ENCODE measurements at regions not wholly inside any gene's neighbourhood (a gene's known extent, or its start where the extent isn't known, plus 50 kb on each side); places are given as distances from the start of the nearest gene placed in this dataset.
A peak's percentile ranks its signal among the peaks of the same experiment; 100 is the strongest.
"Not testable (repeated sequence)": the region's sequence is repeated elsewhere in the genome, so short reads cannot be mapped to it uniquely, and the experiment has no call there.

DNA sequence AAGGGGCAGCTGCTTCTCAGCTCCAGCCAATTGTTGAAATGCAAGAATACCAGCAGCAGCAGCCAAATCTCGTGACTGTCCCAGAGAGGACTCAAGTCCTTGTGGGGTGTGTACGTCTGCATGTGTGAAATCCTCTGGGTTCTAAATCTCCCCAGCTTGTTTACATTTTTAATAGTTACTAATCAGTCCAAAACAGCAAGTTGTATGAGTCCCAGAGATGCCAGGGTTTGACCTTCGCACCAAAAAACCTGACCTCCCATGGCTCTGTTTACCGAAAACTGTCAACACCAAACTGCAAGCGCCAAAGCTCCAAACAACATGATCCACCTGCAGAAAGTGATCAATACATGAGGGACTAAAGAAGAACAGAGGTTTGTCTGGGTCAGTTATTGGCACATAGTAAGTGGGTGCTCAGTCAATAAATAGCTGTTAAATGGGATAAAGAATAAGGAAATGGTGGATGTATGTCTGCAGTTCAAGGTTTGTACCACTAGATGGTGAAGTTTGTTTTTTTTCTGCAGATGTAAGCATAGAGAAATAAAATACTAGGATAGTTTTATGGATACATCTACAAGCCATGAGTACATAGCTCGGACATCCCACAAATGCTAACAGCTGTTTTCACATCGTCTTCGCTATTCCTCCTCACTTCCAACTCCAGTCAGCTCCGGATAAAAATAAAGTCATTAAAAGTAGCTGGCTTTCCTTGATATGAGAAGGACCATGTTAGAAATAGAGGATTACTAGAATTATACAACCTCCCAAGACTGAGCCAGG is 85.3 kb upstream of the ADRB2 start:
- H3K27me3 ChIP-seq (ENCODE audit: control insufficient read depth, insufficient read depth, low read length) = no peaks in the 10 kb centered on the region
- H3K4me1 ChIP-seq (ENCODE audit: control insufficient read depth, insufficient read depth, low read length) = no peaks in the 10 kb centered on the region
- no peaks in the 10 kb centered on the region for H3K9me3 ChIP-seq (ENCODE audit: control insufficient read depth, insufficient read depth, low read length)
- DNase-seq (ENCODE audit: low read depth in 4 of 6, low spot score in 6 of 6) = peak in 3 of 6 donors; percentile 23 to 77 (median 62)
- 83% methylated on average over 2 of the region's 9 CpGs for WGBS (ENCODE audit: insufficient coverage)
- H3K36me3 ChIP-seq (ENCODE audit: control insufficient read depth, insufficient read depth, low read length) = no peaks in the 10 kb centered on the region
- H3K27ac ChIP-seq (ENCODE audit: low read depth, low read length) = no peak overlapping the region
- H3K4me3 ChIP-seq (ENCODE audit: low read depth, low read length) = no peak overlapping the region

DNA sequence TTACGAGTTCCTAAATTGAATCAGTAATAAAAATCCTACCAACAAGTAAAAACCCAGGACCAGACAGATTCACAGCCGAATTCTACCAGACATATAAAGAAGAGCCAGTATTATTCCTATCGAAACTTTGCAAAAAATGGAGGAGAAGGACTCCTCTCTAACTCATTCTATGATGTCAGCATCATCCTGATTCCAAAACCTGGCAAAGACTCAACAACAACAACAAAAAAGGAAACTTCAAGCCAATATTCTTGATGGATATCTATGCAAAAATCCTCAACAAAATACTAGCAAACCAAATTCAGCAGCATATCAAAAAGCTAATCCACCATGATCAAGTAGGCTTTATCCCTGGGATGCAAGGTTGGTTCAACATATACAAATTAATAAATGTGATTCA is 84.6 kb upstream of the ADRB2 start:
- H3K9me3 ChIP-seq (ENCODE audit: control insufficient read depth, insufficient read depth, low read length); H3K4me1 ChIP-seq (ENCODE audit: control insufficient read depth, insufficient read depth, low read length); DNase-seq (ENCODE audit: low read depth in 4 of 6, low spot score in 6 of 6); H3K27me3 ChIP-seq (ENCODE audit: control insufficient read depth, insufficient read depth, low read length); H3K36me3 ChIP-seq (ENCODE audit: control insufficient read depth, insufficient read depth, low read length); H3K4me3 ChIP-seq (ENCODE audit: low read depth, low read length); H3K27ac ChIP-seq (ENCODE audit: low read depth, low read length): not testable (repeated sequence)
- 100% methylated on average over 2 of the region's 3 CpGs for WGBS (ENCODE audit: insufficient coverage)

DNA sequence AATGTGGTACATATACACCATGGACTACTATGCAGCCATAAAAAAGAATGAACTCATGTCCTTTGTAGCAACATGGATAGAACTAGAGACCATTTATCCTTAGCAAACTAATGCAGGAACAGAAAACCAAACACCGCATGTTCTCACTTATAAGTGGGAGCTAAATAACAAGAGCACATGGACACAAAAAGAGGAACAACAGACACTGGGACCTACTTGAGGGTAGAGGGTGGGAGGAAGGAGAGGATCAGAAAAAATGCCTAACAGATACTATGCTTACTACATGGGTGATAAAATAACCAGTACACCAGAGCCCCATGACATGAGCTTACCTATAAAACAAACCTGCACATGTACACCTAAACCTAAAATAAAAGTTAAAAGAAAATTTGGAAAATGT is 82.0 kb upstream of the ADRB2 start:
- not testable (repeated sequence) for H3K36me3 ChIP-seq (ENCODE audit: control insufficient read depth, insufficient read depth, low read length); H3K4me1 ChIP-seq (ENCODE audit: control insufficient read depth, insufficient read depth, low read length); H3K27me3 ChIP-seq (ENCODE audit: control insufficient read depth, insufficient read depth, low read length); H3K27ac ChIP-seq (ENCODE audit: low read depth, low read length); H3K4me3 ChIP-seq (ENCODE audit: low read depth, low read length); H3K9me3 ChIP-seq (ENCODE audit: control insufficient read depth, insufficient read depth, low read length); DNase-seq (ENCODE audit: low read depth in 4 of 6, low spot score in 6 of 6)
- whole genome bisulfite sequencing (ENCODE audit: insufficient coverage) = no CpG with 5 or more reads among the region's 1 CpG

DNA sequence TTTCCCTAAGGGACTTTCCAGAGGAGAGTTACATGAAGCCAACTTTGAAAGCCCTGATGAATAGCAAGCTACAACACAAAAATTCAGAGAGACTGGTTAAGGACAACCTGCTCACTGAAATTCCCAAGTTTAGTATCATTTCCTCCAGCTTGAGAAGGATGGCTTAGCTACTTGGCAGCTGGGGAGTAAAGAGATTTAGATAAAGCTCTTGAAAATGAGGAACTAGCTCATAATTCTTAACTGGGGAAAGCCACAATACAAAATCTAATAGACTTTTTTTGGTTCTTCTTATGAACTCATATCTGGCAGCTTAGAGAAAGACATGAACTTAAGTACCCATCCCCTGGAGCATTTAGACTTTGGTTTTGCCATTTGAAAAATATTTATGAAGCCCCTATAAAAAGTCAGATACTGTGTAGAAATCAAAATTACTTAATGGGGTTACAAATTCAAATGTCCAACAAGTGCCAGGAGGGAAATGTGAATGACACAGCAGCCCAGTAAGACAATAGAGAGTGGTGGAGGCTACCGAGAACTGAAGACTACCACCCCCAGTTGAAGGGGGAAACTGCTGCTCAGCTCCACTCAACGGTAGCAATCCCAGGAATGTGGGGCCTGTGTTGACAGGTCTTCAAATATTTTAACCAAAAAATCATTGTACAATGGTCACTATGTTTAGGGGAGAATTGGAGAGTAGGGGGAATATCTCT is 79.4 kb upstream of the ADRB2 start:
- WGBS (ENCODE audit: insufficient coverage) = no CpG with 5 or more reads among the region's 2 CpGs
- Histone ChIP-seq H3K27ac (ENCODE audit: low read depth, low read length) (no peak overlapping the region), H3K27me3 (ENCODE audit: control insufficient read depth, insufficient read depth, low read length) (no peaks in the 10 kb centered on the region), H3K36me3 (ENCODE audit: control insufficient read depth, insufficient read depth, low read length) (no peaks in the 10 kb centered on the region), H3K4me3 (ENCODE audit: low read depth, low read length) (no peak overlapping the region), H3K4me1 (ENCODE audit: control insufficient read depth, insufficient read depth, low read length) (no peaks in the 10 kb centered on the region), H3K9me3 (ENCODE audit: control insufficient read depth, insufficient read depth, low read length) (no peaks in the 10 kb centered on the region)
- no peak for DNase-seq (ENCODE audit: low read depth in 4 of 6, low spot score in 6 of 6)

- H3K27ac ChIP-seq (ENCODE audit: low read depth, low read length) = no peak overlapping the region
- H3K4me1 ChIP-seq (ENCODE audit: control insufficient read depth, insufficient read depth, low read length) = no peaks in the 10 kb centered on the region
- 100% methylated on average over 1 of the region's 2 CpGs for WGBS (ENCODE audit: insufficient coverage)
- H3K36me3 ChIP-seq (ENCODE audit: control insufficient read depth, insufficient read depth, low read length) = no peaks in the 10 kb centered on the region
- DNase-seq (ENCODE audit: low read depth in 4 of 6, low spot score in 6 of 6) = no peak
- no peaks in the 10 kb centered on the region for H3K27me3 ChIP-seq (ENCODE audit: control insufficient read depth, insufficient read depth, low read length)
- H3K4me3 ChIP-seq (ENCODE audit: low read depth, low read length) = no peak overlapping the region
- no peaks in the 10 kb centered on the region for H3K9me3 ChIP-seq (ENCODE audit: control insufficient read depth, insufficient read depth, low read length)
These were observed 78.9 kb upstream of the ADRB2 start for GRCh38 chr5:148747536-148747906.

DNA sequence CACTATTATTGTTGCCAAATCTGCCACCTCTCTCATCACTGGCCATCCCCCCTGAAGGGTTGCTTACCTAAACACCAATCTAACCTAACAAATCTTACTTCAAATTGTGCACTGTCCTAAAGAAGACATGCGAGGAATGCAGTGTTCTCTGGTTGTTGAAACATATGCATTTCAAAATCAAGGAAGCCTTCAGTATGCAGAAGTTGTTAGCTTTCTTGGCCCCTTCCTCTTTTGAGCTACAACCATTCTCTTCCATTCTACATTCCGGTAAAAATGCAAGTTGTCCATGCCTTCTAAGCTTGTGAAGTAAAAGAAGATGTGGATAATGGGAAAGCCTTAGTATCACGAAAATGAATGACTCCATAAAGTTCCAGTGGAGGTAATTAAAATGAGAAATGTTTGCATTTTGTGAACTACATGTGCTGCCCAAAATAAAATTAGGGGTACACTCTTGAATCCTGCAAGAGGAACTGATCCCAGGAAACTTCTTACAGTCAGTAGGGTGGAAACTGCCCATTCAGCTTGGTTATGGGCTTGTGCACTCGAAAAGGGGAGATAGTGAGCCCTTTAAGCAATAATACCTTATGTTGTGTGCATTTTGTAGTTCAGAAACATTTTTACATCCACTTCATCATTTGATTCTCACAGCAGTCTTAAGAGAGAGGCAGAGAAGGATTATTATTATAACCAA is 77.6 kb upstream of the ADRB2 start:
- no peak for DNase-seq (ENCODE audit: low read depth in 4 of 6, low spot score in 6 of 6)
- no peak overlapping the region for H3K4me3 ChIP-seq (ENCODE audit: low read depth, low read length)
- H3K27ac ChIP-seq (ENCODE audit: low read depth, low read length) = no peak overlapping the region
- no peaks in the 10 kb centered on the region for H3K4me1 ChIP-seq (ENCODE audit: control insufficient read depth, insufficient read depth, low read length)
- no peaks in the 10 kb centered on the region for H3K27me3 ChIP-seq (ENCODE audit: control insufficient read depth, insufficient read depth, low read length)
- no peaks in the 10 kb centered on the region for H3K36me3 ChIP-seq (ENCODE audit: control insufficient read depth, insufficient read depth, low read length)
- 83% methylated on average over 1 of the region's 4 CpGs for WGBS (ENCODE audit: insufficient coverage)
- no peaks in the 10 kb centered on the region for H3K9me3 ChIP-seq (ENCODE audit: control insufficient read depth, insufficient read depth, low read length)

DNA sequence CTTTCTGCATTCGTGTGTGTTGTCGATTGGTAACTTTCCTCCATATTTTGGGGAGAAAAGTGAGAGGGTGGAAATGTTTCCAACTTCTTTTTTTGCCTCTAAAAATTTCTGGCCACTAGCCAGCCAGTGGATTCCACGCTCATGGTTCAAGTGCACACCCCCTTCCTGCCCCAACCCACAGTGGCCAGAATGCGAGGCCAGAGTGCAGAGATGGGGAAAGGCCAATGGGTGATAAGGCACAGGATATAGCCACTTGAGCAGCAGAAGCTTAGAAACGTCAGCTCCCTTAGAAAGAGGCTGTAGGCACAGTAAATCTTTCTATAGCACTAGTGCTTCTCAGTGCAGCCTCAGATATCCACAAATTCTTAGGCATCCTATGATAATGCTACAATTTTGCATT is 75.8 kb upstream of the ADRB2 start:
- H3K36me3 ChIP-seq (ENCODE audit: control insufficient read depth, insufficient read depth, low read length) = no peaks in the 10 kb centered on the region

DNA sequence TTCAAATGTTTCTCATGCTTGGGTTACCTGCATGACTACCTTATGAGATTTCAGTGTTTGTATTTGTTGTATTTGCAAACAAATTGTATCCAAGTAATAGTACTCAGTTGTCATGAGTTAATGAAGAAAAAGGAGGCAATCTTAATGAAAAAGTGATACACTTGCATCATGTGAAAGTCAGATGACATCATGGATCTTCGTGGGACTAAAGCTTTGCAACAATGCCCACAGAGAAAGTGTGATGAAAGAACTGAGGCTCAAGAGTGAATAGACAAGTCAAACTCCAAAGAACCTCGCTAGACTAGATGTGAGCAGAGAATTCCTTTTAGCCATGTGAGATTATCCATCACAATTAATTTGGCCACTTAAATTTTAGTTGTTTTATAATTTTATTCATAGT is 75.4 kb upstream of the ADRB2 start:
- H3K9me3 ChIP-seq (ENCODE audit: control insufficient read depth, insufficient read depth, low read length) = peaks cover 6% of the 10 kb centered on the region
- no peak overlapping the region for H3K4me3 ChIP-seq (ENCODE audit: low read depth, low read length)
- no peaks in the 10 kb centered on the region for H3K4me1 ChIP-seq (ENCODE audit: control insufficient read depth, insufficient read depth, low read length)
- WGBS (ENCODE audit: insufficient coverage) = 78% methylated on average over 1 of the region's 2 CpGs
- H3K27ac ChIP-seq (ENCODE audit: low read depth, low read length) = no peak overlapping the region
- H3K36me3 ChIP-seq (ENCODE audit: control insufficient read depth, insufficient read depth, low read length) = no peaks in the 10 kb centered on the region
- no peaks in the 10 kb centered on the region for H3K27me3 ChIP-seq (ENCODE audit: control insufficient read depth, insufficient read depth, low read length)
- no peak for DNase-seq (ENCODE audit: low read depth in 4 of 6, low spot score in 6 of 6)

More for the DNA sequence above, 75.8 kb upstream of the ADRB2 start:
- Histone ChIP-seq H3K27ac (ENCODE audit: low read depth, low read length) (no peak overlapping the region), H3K4me3 (ENCODE audit: low read depth, low read length) (no peak overlapping the region), H3K4me1 (ENCODE audit: control insufficient read depth, insufficient read depth, low read length) (no peaks in the 10 kb centered on the region), H3K9me3 (ENCODE audit: control insufficient read depth, insufficient read depth, low read length) (peaks cover 6% of the 10 kb centered on the region), H3K27me3 (ENCODE audit: control insufficient read depth, insufficient read depth, low read length) (no peaks in the 10 kb centered on the region)
- DNase-seq (ENCODE audit: low read depth in 4 of 6, low spot score in 6 of 6) = no peak
- WGBS (ENCODE audit: insufficient coverage) = 38% methylated on average over 2 of the region's 5 CpGs

DNA sequence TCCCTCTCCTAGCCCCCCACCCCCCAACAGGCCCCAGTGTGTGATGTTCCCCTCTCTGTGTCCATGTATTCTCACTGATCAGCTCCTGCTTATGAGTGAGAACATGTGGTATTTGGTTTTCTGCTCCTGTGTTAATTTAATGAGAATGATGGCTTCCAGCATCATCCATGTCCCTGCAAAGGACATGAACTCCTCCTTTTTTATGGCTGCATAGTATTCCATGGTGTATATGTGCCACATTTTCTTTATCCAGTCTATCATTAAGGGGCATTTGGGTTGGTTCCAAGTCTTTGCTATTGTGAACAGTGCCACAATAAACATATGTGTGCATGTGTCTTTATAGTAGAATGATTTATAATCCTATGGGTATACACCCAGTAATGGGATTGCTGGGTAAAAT is 74.0 kb upstream of the ADRB2 start:
- H3K27me3 ChIP-seq (ENCODE audit: control insufficient read depth, insufficient read depth, low read length); H3K4me1 ChIP-seq (ENCODE audit: control insufficient read depth, insufficient read depth, low read length); H3K9me3 ChIP-seq (ENCODE audit: control insufficient read depth, insufficient read depth, low read length); H3K4me3 ChIP-seq (ENCODE audit: low read depth, low read length); H3K36me3 ChIP-seq (ENCODE audit: control insufficient read depth, insufficient read depth, low read length); DNase-seq (ENCODE audit: low read depth in 4 of 6, low spot score in 6 of 6); H3K27ac ChIP-seq (ENCODE audit: low read depth, low read length): not testable (repeated sequence)

GRCh38 chr5:148759101-148759500 is 67.3 kb upstream of the ADRB2 start:
- H3K36me3 ChIP-seq (ENCODE audit: control insufficient read depth, insufficient read depth, low read length) = no peaks in the 10 kb centered on the region
- H3K27me3 ChIP-seq (ENCODE audit: control insufficient read depth, insufficient read depth, low read length) = no peaks in the 10 kb centered on the region
- no peak overlapping the region for H3K4me3 ChIP-seq (ENCODE audit: low read depth, low read length)
- peaks cover 6% of the 10 kb centered on the region for H3K9me3 ChIP-seq (ENCODE audit: control insufficient read depth, insufficient read depth, low read length)
- WGBS (ENCODE audit: insufficient coverage) = 96% methylated on average over 3 of the region's 3 CpGs
- DNase-seq (ENCODE audit: low read depth in 4 of 6, low spot score in 6 of 6) = no peak
- H3K27ac ChIP-seq (ENCODE audit: low read depth, low read length) = no peak overlapping the region
- no peaks in the 10 kb centered on the region for H3K4me1 ChIP-seq (ENCODE audit: control insufficient read depth, insufficient read depth, low read length)

Data from spinal cord (tissue), 9 donors.